Pancreas (tissue), 10 donors: ENCODE measurements at regions not wholly inside any gene's neighbourhood (a gene's known extent, or its start where the extent isn't known, plus 50 kb on each side); places are given as distances from the start of the nearest gene placed in this dataset.
A peak's percentile ranks its signal among the peaks of the same experiment; 100 is the strongest.
"Not testable (repeated sequence)": the region's sequence is repeated elsewhere in the genome, so short reads cannot be mapped to it uniquely, and the experiment has no call there.

ENCODE experiments used
- ATAC-seq, 4 donors: fragments of 200-7000 bp; cut with Tn5 transposase; one replicate each; pipeline versions ENCODE4 v1.8.0 to v1.9.1; 2020; ENCODE audit warnings: mild to moderate bottlenecking in 4 of 4, moderate library complexity in 4 of 4
- DNase-seq, 6 donors: peaks; one replicate each; pipeline ENCODE4 v3.0.0-alpha.2; 2020
- FAIRE-seq: peaks from 2 replicates; lab custom pipeline; 2012; peaks lifted over from hg19 to GRCh38; lab: Jason Lieb, UNC
- H3K27ac ChIP-seq, 4 donors: fragments of 200-600 bp; sonication (generic); 1 replicate in 3 of 4; 2 replicates in 1 of 4; pipeline versions ENCODE4 v1.5.0 to v1.8.0; 2020
- H3K27me3 ChIP-seq, 4 donors: fragments of 200-600 bp; one replicate each; pipeline ENCODE4 v1.8.0; 2021
- H3K36me3 ChIP-seq, 3 donors: fragments of 200-600 bp; sonication (generic) in 1 of 3; one replicate each; pipeline versions ENCODE4 v1.5.0 to v1.8.0; 2020 to 2021
- H3K4me1 ChIP-seq, 3 donors: fragments of 200-600 bp; one replicate each; pipeline ENCODE4 v1.8.0; 2021
- H3K4me3 ChIP-seq, 4 donors: fragments of 200-600 bp; sonication (generic) in 2 of 4; one replicate each; pipeline versions ENCODE4 v1.5.0 to v1.8.0; 2020 to 2021
- H3K9me3 ChIP-seq, 4 donors: fragments of 200-600 bp; one replicate each; pipeline ENCODE4 v1.8.0; 2021
- WGBS, 2 donors: extraction: QIAGEN DNeasy Blood & Tissue Kit; methylation state at CpG; one replicate each; pipeline ENCODE4 v1.1.7; 2013; 5-methylcytosine and 5-hydroxymethylcytosine counted together
- intact Hi-C, 3 donors: fragments of 100-400 bp; cut with DNase I; formaldehyde crosslinking; loops; one replicate each; pipeline versions ENCODE4 v1.11.1 to v1.14.2; 2022
- TF ChIP-seq, protein P1 (sequence below), 4 donors: fragments of 200-600 bp; sonication (generic) in 3 of 4; IDR thresholded peaks; one replicate each; pipeline versions ENCODE4 v1.5.0 to v1.8.0; 2021; ENCODE audit warnings: antibody characterized with exemption in 4 of 4
- donor health status: healthy with polysubstance abuse.
- donor health status: DM: no; HTN: no; CAD: no; lungs with moderate emphysema.
- donor health status: DM: no; HTN: no; CAD: no.
- donor health status: control.
- donor health status: control.
- donor health status: Bipolar disorder and iron deficiency.
- donor health status: DM: yes; HTN: yes; CAD: no.
- donor health status: DM: no; HTN: no; CAD: no.
- donor health status: DM: no; HTN: no; CAD: no.
- donor health status: DM: yes; HTN: yes; CAD: no.

DNA sequence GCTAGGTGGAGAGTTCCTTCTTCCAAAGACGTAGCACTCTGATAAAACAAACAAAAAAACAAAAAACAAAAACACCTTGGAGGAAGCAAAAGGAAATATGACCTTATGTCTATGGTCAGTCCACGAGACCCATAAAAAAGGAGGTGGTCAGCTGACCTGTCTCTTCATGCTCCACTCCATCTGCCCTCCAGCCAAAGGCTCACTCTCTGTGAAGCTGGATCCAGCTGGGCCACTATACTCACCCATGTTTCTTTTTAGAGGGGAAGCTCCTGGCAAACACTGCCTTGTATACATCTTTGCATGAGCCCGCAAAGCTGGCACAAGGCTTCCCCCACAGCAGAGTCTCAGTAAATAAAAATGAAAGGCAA, 126.1 kb upstream of the CACHD1 start:
- H3K27ac ChIP-seq: no peak overlapping the region
- no peaks in the 10 kb centered on the region for H3K4me1 ChIP-seq
- H3K27me3 ChIP-seq: no peaks in the 10 kb centered on the region
- no peak for DNase-seq
- H3K36me3 ChIP-seq: no peaks in the 10 kb centered on the region
- no peak overlapping the region for H3K4me3 ChIP-seq
- intact Hi-C loops: no loop called here
- FAIRE-seq: no peak
- 65 to 81% methylated on average over 3 of the region's 3 CpGs for WGBS, 2 donors
- TF ChIP-seq, protein P1, sequence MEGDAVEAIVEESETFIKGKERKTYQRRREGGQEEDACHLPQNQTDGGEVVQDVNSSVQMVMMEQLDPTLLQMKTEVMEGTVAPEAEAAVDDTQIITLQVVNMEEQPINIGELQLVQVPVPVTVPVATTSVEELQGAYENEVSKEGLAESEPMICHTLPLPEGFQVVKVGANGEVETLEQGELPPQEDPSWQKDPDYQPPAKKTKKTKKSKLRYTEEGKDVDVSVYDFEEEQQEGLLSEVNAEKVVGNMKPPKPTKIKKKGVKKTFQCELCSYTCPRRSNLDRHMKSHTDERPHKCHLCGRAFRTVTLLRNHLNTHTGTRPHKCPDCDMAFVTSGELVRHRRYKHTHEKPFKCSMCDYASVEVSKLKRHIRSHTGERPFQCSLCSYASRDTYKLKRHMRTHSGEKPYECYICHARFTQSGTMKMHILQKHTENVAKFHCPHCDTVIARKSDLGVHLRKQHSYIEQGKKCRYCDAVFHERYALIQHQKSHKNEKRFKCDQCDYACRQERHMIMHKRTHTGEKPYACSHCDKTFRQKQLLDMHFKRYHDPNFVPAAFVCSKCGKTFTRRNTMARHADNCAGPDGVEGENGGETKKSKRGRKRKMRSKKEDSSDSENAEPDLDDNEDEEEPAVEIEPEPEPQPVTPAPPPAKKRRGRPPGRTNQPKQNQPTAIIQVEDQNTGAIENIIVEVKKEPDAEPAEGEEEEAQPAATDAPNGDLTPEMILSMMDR (IDR thresholded peaks at IDR 0.05): no peak
- no peak for ATAC-seq
- H3K9me3 ChIP-seq: no peaks in the 10 kb centered on the region

DNA sequence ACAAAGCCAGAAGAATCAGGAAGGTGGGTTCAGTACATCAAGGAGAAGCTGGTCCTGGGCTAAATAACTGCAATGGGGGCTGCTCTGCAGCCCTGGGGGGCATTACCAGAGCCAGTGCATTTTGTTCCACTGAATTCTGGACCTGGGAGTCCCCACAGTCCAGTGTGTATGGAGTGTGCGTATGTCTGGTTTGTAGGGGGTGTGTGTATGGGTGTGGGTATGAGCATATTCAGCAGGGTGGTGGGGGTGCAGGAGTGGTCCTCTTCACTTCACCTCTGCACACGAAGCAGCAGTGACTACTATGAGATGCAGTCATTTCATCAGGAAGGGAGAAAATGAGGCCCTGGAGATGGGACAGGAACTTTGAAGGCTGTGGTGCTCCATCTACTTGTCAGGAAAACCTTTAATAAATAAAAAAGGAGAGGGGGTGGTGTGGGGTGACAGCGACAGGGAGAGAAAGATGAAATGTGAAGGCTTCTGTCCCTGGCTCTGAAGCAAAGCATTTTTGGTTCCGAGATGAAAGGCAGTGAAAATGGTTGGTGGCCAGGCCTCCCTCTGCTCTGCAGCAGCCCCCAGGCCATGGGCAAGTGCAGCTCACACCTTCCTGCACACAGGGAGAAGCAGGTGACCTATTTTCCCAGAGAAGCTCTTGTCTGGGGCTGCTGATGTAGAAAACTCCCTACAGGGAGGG, 121.5 kb upstream of the CACHD1 start:
- 66 to 70% methylated on average over 4 of the region's 4 CpGs for WGBS, 2 donors
- Histone ChIP-seq H3K4me1 (no peaks in the 10 kb centered on the region), H3K4me3 (no peak overlapping the region), H3K27ac (no peak overlapping the region), H3K36me3 (no peaks in the 10 kb centered on the region), H3K9me3 (no peaks in the 10 kb centered on the region), H3K27me3 (no peaks in the 10 kb centered on the region)
- intact Hi-C loops: no loop called here
- TF ChIP-seq, protein P1 (IDR thresholded peaks at IDR 0.05): no peak
- no peak for FAIRE-seq
- no peak for ATAC-seq
- no peak for DNase-seq

DNA sequence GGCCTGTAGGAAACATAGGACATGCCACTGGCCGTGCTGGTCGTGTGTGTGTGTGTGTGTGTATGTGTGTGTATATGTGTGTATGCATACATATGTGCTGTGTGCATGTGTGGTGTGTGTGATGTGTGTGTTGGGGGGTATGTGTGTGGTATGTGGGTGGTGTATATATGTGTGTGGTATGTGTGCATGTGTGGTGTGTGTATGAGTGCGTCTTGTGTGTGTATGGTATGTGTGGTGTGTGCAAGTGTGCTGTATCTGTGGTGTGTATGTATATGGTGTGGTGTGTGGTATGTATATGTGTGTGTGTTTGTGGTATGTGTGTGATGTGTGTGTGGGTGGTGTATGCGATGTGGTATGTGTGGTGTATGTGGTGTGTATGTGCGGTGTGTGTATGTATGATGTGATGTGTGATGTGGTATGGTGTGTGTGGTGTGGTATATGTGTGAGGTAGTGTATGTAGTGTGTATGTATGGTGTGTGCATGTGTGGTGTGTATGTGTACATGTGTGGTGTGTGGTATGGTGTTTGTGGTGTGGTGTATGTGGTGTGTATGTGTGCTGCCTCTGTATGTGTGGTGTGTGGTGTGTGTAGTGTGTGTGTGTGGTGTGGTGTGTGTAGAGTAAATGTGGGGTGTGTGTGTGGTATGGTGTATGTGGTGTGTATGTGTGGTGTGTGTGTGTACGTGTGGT, 120.8 kb upstream of the CACHD1 start:
- WGBS, 2 donors: 89 to 91% methylated on average over 6 of the region's 6 CpGs
- H3K4me1 ChIP-seq: no peaks in the 10 kb centered on the region
- intact Hi-C loops: no loop called here
- DNase-seq (no peak), ATAC-seq (no peak), FAIRE-seq (no peak)
- no peaks in the 10 kb centered on the region for H3K27me3 ChIP-seq
- no peaks in the 10 kb centered on the region for H3K9me3 ChIP-seq
- TF ChIP-seq, protein P1 (IDR thresholded peaks at IDR 0.05): no peak
- no peak overlapping the region for H3K4me3 ChIP-seq
- no peak overlapping the region for H3K27ac ChIP-seq
- H3K36me3 ChIP-seq: no peaks in the 10 kb centered on the region

DNA sequence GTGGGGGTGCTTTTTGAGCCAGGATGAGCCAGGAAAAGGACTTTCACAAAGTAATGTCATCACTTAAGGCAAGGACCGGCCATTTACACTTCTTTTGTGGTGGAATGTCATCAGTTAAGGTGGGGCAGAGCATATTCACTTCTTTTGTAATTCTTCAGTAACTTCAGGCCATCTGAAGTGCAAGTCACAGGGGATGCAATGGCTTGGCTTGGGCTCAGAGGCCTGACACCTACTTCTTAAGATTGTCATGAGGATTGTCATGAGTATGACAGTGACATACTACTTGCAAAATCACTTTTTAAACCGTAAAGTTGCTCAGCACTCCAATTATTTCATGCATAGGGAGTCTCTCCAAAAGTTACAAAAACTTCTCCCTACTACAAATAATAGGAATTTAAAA, 114.4 kb upstream of the CACHD1 start:
- H3K27ac ChIP-seq, H3K4me3 ChIP-seq, H3K36me3 ChIP-seq, DNase-seq, H3K27me3 ChIP-seq, intact Hi-C loops, FAIRE-seq, H3K9me3 ChIP-seq, H3K4me1 ChIP-seq, ATAC-seq: not testable (repeated sequence)
- 70 to 85% methylated on average over 2 of the region's 2 CpGs for WGBS, 2 donors

DNA sequence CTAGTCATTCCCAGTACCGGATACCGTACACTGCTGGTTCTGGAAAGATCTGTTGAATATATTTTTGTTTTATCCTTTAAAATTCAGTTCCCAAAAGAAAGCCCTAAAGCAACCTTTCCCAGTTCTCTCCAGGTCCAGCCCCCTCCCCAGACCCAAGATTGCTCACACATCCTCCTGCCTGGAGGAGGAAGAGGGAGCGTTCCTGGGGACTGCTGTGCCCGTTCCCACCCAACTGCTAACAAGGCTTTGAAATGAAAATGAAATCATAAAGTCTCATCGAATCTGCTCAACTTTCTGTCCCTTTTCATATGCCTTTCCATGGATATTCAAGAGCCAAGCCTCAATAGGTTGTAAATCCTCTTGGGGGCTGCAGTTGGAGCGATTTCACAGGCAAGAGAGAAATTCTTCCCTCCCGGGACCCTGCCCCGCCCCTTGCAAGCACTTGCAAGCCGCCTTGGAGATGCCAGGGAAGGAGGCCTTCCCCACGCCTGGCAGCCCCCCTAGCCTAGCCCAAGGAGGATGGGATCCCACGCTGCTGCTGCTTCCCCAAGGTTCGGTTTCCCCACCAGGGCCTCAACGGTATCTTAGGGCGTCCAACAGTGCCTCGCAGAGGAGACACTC, 113.2 kb upstream of the CACHD1 start:
- intact Hi-C loops: no loop called here
- Histone ChIP-seq H3K9me3 (no peaks in the 10 kb centered on the region), H3K4me1 (no peaks in the 10 kb centered on the region), H3K27ac (peak overlapping the region in 2 of 4 donors; percentile 8 to 23), H3K27me3 (no peaks in the 10 kb centered on the region), H3K4me3 (no peak overlapping the region), H3K36me3 (no peaks in the 10 kb centered on the region)
- WGBS, 2 donors: 75 to 78% methylated on average over 15 of the region's 15 CpGs
- FAIRE-seq (no peak), ATAC-seq (no peak), DNase-seq (no peak)
- TF ChIP-seq, protein P1 (IDR thresholded peaks at IDR 0.05): no peak
